ENCODE measurements at regions not wholly inside any gene's neighbourhood (a gene's known extent, or its start where the extent isn't known, plus 50 kb on each side); places are given as distances from the start of the nearest gene placed in this dataset.

DNA sequence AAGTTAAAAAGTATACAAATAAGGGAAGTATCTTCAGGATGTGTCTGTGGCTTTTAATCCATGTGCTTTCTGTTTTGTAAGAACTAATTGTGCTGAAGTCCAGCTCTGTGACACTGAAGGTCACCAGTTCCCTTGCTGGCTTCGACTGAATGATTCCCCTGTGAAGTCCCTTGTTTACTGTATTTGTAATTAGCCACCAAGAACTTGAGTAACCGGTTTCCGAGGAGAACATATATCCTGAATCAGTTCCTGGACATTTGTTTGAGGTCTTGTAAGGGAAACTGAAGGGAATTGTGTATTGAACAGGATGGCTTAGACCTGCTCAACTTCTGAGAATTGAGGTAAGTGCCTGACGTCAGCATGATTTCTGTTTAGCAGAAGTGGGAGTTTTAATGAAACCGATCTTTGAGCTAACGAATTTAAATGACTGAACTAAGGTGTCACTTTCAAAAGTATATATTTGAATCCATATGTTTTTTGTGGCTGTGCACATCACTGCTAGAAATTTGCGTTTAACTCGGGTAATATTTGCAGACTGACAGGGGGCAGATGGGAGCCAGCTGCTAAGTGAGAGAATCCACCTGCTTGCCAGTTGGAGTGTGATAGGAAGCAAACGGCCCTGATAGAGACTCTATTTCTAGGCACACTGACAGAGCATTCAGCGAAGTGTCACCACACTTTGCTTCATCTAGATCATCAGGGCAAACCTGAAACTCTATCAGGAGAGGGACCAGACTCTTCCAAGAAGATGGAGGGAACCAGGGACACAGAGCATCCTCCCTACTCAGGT, 530.0 kb downstream of the RFC3 start:
- TF ChIP-seq, protein P1, sequence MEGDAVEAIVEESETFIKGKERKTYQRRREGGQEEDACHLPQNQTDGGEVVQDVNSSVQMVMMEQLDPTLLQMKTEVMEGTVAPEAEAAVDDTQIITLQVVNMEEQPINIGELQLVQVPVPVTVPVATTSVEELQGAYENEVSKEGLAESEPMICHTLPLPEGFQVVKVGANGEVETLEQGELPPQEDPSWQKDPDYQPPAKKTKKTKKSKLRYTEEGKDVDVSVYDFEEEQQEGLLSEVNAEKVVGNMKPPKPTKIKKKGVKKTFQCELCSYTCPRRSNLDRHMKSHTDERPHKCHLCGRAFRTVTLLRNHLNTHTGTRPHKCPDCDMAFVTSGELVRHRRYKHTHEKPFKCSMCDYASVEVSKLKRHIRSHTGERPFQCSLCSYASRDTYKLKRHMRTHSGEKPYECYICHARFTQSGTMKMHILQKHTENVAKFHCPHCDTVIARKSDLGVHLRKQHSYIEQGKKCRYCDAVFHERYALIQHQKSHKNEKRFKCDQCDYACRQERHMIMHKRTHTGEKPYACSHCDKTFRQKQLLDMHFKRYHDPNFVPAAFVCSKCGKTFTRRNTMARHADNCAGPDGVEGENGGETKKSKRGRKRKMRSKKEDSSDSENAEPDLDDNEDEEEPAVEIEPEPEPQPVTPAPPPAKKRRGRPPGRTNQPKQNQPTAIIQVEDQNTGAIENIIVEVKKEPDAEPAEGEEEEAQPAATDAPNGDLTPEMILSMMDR (conservative IDR thresholded peaks at IDR 0.05; ENCODE audit: low read depth, low read length), result no peak
- TF ChIP-seq POLR2A (IDR thresholded peaks at IDR 0.05; ENCODE audit: low read depth, low read length), result no peak

Data from IMR-90 (cell line).